Mammary epithelial cell (primary cell): ENCODE measurements at regions not wholly inside any gene's neighbourhood (a gene's known extent, or its start where the extent isn't known, plus 50 kb on each side); places are given as distances from the start of the nearest gene placed in this dataset.

Experiments used
- EZH2 ChIP-seq: IDR thresholded peaks from 2 replicates; pipeline ENCODE4 v1.6.1; 2012; ENCODE audit warnings: low read length, inconsistent platforms, borderline replicate concordance
- TF ChIP-seq, protein P1 (sequence below), 2 donors: IDR thresholded peaks in 1 of 2; conservative IDR thresholded peaks in 1 of 2; 2 replicates each; pipeline ENCODE4 v1.5.1; 2011 to 2012; ENCODE audit warnings: inconsistent platforms in 2 of 2, low read length in 2 of 2, mild to moderate bottlenecking in 2 of 2, control low read depth in 1 of 2, low read depth in 1 of 2; ENCODE audit not compliant: insufficient read depth in 1 of 2; ENCODE audit errors: extremely low read depth in 1 of 2

DNA sequence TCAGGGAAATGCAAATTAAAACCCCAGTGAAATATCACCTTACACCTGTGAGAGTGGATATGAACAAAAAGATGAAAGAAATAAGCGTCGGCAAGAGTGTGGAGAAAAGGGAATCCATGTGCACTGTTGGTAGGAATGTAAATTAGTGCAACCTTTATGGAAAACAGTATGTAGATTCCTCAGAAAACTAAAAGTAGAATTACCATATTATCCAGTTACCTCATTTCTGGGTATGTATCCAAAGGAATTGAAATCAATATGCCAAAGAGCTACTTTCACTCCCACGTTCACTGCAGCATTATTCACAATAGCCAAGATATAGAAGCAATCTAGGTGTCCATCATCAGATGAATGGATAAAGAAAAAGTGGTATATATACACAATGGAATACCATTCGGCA is 246.0 kb upstream of the ARHGAP20 start:
- TF ChIP-seq, protein P1, sequence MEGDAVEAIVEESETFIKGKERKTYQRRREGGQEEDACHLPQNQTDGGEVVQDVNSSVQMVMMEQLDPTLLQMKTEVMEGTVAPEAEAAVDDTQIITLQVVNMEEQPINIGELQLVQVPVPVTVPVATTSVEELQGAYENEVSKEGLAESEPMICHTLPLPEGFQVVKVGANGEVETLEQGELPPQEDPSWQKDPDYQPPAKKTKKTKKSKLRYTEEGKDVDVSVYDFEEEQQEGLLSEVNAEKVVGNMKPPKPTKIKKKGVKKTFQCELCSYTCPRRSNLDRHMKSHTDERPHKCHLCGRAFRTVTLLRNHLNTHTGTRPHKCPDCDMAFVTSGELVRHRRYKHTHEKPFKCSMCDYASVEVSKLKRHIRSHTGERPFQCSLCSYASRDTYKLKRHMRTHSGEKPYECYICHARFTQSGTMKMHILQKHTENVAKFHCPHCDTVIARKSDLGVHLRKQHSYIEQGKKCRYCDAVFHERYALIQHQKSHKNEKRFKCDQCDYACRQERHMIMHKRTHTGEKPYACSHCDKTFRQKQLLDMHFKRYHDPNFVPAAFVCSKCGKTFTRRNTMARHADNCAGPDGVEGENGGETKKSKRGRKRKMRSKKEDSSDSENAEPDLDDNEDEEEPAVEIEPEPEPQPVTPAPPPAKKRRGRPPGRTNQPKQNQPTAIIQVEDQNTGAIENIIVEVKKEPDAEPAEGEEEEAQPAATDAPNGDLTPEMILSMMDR (conservative IDR thresholded peaks at IDR 0.05 in 1 of 2, IDR thresholded peaks at IDR 0.05 in 1 of 2; ENCODE audit: extremely low read depth in 1 of 2, insufficient read depth in 1 of 2, low read depth in 1 of 2, low read length in 2 of 2) = no peak
- TF ChIP-seq EZH2 = no peak
